Activated CD4-positive, alpha-beta T cell treated with anti-CD3 and anti-CD28 coated beads for 48 hours (primary cell): ENCODE measurements at regions not wholly inside any gene's neighbourhood (a gene's known extent, or its start where the extent isn't known, plus 50 kb on each side); places are given as distances from the start of the nearest gene placed in this dataset.

Experiments used
- DNase-seq: peaks from one replicate; pipeline ENCODE4 v3.0.0-alpha.2; 2020

DNA sequence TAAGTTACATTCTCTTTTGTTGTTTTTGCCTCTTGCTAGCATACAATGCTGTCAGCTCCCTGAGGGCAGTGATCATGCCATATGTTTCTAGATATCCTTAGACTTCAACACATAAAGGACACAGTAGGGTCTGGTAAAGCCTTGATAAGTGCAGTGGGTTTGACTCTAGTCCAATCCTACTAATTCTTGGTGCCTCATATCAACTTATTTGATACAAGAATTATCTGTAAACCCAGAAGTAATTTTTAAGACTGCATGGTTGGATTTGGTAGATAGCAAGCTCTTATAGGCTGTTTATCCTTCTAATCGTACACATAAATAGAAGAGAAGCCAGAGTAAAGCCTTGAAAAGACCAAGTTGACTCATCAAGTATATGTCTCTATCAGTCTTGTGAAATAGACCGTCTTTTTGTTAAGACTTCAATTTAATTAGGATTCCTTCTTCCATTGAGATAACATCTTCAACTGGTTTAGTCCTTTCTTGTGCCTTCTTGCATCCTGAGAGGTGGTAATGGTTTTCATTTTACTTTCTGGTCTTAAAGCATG lies 265.6 kb upstream of the CDIN1 start:
- no peak for DNase-seq

DNA sequence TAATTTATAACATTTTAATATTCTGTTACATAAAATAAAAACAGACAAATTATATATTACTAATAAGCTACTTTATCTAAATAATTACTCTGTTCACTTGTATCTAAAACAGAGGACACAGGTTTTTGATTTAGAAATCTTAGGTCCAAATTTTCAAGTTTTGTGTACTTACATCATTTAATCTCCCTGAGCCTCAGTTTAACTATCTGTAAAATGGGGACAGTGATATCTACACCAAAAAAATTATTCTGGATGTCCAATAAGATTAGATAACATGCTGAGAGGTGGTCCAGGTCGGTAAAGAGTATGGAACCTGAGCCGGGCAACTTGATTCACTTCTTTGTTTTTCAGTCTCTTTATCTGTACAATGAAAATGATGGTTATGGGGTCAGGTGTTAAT lies 263.8 kb upstream of the CDIN1 start:
- no peak for DNase-seq

DNA sequence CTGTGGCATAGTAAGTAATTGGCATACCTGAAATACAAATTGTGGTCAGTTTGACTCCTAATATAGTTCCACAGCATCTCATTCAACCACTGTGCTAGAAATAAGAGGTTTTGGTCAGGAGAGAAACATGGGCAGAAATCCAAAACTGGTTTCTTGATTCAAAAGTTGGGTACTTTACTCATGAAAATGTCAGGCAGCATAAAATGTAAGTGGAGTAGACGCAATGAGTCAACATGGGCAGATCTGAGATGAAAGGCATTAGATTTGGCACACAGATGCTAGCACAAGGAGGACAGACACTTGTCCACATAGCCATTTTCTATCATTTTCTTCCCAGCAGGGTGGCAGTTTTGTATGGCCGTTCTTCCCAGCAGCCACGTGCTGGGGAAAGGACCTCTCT lies 255.8 kb upstream of the CDIN1 start:
- DNase-seq, result no peak

DNA sequence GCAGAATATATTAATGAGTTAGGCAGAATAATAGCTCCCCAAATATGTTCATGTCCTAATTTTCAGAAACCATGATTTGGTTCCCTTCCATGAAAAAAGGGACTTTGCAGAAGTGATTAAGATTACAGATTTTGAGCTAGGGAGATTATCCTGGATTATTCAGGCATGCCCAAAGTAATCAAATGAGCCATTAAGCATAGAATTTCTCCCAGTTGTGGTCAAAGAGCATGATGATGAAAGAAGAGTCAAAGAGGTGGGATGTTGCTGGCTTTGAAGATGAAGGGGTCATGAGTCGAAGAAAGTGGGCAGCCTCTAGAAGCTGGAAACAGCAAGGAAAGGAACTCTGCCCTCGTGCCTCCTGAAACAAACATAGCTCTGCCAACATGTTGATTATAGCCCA lies 254.2 kb upstream of the CDIN1 start:
- no peak for DNase-seq

DNA sequence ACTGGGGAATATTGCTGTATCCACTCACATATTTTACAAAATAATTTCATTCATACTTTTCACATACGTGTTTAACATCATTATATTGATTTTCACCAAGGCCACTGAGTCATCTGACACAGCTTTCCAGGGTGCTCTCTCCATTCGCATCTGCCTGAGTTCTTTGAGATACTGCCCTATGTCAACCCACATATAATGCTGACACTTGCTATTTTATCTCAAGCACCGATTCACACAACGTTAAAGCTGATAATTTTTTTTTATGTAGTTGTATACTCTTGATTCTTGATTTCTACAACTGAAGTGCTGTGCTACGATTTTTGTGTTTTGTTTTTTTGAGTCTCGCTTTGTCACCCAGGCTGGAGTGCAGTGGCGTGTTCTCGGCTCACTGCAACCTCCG lies 249.8 kb upstream of the CDIN1 start:
- no peak for DNase-seq

DNA sequence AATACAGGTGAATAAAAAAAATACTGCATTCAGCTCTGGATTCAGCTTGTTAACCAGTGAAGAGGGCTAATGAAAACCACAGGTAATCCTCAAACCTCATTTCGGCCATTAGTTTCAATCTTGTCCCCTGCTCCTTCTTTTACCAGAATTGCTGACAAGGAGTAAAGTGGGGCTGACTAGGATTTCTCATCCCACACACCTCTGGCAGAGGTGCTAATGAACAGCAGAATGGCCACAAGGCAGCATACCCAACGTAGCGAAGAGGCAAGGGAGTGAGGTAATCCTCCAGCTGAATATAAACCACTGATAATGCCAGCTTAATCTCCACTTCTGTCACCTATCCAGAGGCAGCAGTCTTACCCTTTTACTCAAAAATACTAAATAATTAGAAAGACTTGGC lies 248.8 kb upstream of the CDIN1 start:
- no peak for DNase-seq

DNA sequence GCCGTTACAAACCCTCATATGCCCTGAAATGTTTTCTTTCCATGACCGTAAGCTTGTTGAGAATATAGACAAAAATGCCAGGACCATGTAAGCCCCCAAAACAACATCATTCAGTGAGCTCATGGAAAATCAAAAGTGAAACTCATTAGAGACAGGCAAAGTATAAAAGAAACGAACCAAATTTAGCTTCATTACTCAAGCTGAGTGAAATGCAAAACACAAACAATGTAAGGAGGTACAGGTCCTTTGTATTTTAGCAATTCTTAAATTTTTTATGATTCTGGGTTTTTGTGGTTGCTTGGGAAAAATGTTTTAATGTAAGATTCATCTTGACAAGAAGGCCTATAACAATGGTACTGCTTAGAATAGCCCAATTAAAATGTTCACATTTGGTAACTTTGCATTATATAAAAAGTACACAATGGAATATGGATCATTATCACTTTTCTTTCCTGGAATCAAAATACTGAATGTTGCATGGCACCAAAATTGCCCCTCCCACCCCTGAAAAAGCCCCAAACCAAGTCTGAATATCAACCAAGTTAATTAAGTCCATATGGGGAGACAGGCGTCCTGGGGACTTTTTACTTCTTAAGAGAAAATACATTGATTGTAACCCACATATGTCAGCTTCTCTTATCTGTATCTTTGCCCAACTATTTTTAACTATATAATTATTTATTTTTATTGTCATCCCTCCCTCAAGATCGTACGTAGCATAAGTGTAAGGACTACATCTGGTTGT lies 247.7 kb upstream of the CDIN1 start:
- DNase-seq, result no peak

DNA sequence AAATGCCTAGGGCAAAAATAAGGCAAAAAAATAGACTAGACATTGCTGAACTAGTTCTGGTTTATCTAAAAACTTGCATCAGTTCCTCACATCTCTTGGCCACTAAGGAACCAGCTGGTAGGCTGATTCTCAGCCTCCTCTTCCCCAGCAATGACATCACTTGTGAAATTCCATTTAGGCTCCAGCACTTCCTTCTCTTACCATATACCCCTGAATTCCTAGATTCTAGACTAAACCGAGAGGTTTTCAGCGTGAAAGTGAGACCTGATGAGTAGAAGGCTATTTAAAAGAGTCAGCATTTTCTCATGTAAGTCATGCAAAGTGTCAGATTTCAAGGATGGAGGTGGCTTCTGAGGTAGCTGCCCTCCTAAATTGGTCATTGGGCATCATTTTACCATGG lies 247.1 kb upstream of the CDIN1 start:
- DNase-seq, result no peak

DNA sequence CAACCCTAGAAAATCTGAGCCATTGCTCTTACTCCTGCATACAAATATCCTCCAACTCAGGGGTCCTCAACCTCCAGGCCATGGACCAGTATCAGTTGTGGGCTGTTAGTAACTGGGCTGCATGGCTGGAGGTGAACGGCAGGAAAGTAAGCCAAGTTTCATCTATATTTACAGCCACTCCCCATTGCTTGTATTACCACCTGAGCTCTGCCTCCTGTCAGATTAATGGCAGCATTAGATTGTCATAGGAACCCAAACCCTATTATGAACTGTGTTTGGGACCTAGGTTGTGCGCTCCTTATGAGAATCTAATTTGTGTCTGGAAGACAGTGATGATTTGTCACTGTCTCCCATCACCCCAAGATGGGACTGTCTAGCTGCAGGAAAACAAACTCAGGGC lies 246.5 kb upstream of the CDIN1 start:
- no peak for DNase-seq

DNA sequence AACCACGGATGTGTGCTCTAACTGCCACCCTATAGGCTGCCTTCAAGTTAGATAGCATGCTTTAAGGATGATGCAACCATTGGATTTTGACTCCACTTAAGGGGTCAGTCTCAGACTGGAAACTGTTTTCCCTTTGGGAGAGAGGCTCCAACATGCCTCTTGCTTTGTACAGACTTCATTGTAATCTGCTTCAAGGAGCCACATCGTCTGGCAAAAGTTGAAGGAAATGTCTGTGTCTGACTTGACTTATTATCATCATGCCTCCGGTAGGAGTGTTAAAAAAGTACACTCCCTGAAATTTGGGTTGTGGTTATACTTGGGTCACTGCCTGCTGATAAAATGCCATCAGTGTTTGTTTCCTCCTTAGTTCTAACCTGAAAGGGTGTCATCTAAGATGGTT lies 245.4 kb upstream of the CDIN1 start:
- no peak for DNase-seq

DNA sequence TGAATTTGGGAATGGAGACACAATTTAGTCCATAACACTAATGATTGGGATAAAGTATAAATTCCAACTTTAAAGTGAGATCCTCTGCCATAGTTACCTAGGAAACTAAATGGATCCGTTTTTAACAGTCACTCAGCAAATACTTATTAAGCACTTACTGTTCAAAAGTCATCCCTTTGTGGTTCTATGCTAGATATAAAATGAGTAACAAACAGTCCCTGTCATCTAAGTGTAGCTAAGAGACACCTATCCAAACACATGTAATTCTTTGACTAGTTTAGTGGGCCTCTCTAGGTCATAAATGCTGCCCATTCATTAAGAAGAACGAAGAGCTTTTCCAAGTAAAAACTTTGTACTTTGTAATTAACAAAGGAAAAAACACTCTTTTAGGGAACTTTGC lies 244.2 kb upstream of the CDIN1 start:
- DNase-seq, result no peak

DNA sequence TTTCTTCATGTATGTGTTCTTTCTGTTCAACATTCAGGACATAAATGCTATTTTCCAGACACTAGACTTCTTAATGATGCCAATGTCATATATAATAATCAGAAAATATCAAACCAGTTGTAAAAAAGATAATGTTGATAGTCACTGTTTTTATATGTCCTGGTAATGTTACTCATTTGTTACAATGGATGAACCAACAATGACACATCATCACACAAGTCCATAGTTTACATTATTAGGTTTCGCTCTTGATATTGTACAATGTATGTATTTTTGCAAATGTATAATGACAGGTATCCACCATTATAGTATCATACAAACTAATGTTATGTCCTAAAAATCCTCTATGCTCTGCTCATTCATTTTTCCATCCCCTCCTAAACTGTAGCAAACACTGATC lies 243.8 kb upstream of the CDIN1 start:
- no peak for DNase-seq

DNA sequence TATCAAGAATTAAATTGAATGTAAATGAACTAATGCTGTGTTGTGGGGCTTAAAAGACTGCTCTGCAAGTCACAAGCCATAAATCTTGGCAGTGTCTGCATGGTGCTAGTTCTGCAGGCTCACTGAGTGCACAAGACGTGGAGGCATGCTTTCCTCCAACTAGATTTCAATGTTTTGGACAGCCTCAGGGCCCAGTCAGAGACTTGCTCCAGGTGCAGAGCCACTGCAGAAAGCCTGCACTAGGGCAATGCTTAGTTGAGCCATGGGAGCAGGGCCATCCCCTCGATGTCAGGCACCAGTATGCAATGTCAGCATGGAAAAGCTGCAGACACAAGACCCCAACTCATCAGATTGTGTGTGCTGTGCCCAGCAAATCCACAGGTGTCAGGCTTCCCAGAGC lies 234.5 kb upstream of the CDIN1 start:
- DNase-seq, result no peak

DNA sequence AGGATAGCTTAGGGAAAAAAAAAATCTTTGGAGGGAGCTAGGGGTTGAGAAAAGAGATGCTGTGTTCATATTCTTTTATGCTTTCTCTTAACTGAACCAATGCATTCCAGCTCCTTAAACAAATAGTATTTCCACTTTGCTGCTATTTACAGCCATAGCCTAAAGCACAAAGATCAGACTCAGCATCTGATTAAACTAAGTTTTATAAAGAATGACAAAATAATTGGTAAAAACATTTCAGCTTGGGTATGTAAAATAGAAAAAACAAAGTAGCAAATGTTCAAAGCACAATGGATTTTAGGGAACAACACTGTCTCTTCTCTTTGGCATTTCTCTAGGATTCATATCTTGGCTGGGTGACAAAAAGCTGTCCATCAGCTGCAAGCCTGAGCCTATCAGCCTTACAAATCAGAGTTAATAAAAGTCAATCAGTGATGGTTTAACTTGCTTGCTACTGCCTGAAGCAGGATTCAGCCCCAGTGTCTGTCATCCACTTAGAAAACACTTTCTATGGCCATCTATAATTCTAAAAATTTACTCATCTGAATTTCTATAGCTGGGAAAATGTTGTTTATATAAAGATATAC lies 232.1 kb upstream of the CDIN1 start:
- DNase-seq, result no peak

DNA sequence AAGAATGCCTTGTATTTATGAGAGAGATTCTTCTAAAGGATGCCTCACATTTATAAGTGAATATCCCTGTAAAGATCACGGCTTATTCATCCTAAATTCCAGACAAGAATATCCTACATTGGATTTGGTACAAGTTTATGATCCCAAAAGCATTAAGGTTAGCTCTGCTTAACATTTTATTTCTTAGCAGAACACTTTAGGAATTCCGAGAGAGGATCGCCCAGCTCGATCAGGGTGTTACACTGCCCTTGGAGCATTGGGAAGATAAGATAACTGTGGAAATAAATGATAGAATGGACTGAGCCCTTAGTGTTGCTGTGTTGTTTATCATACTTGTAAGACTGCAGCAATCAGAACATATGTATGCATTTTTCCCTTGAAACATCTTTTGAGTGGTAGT lies 223.0 kb upstream of the CDIN1 start:
- no peak for DNase-seq

DNA sequence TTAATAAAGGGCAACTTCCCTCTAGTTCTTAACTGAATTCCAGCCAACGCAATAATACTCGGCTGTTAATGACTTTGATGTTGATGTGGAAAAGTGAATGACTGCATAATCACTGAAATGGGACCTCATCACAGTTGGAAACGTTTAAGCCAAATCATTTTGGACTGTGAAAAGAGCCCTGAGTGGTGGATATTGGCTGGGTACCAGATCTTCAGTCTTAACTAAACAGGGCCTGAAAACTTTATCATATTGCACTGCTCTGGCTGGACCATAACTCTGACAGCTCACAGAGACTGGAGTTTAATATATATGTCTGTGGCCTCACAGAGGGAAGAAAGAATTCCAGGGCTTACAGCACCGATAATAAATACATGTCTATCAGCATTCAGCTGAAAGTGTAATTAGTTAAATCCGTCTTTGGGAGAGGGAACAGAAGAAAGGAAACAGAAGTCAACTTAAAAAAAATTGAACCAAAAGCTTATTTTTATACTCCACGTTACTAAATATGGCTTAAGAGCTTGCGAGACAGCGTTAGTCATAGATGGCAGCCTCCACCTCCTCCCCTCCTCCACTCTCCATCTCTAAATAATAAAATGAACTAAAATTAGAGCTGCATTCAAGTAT lies 222.3 kb upstream of the CDIN1 start:
- DNase-seq, result no peak

DNA sequence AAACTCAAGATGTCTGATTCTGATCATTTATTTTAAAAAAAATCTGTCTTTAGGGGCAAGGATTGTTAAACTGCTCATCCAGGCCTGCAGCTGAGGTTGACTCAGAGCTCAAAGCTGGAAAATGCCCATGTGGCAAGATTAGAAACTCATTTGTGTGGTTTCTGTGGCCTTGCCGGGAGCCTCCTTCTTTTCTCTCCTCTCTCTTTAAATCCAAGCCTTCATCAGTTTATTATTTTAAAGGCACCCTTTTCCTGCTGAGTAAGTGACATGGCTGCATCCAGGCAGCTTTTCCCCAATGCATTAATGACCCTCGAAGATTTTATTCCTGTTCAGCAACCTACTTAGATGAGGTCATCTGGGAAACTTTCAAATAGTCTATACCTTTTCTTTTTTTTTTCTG lies 221.3 kb upstream of the CDIN1 start:
- no peak for DNase-seq

DNA sequence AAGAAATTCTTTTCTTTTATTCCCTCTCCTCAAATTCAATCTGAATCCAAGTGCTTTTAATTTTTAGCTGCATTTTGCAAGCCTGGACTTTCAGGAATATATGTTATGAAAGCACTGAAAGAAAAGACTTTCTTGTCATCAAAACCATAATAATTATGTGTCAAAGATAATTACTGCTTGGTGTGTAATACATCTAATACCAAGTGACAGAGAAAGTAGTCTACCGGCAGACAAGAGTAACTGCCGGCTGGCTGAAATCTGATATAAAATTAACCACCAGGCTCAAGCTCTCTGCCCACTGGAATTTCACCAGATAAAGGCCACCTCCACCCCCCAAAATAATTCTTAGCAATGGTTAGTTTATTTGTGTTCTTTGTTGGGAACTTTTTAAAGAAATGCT lies 220.9 kb upstream of the CDIN1 start:
- DNase-seq, result no peak

DNA sequence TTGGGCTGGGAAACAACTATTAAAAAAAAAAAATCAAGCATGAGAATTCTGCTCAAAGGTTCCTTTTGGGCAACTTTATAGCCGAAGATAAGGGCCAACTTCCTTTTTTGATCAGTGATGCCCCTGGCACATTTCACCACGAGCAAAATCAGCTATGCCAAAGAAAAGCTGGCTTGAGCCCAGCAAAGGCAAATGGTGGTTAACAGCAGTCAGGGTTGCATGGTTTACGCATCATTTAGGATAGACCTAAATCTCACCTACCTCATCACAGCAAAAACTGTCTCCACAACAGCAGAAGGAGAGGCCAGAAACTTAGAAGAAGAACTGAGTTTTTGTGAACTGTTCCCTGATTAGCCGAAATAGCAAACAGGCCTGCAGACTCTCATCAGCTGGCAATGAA lies 220.1 kb upstream of the CDIN1 start:
- DNase-seq, result no peak

DNA sequence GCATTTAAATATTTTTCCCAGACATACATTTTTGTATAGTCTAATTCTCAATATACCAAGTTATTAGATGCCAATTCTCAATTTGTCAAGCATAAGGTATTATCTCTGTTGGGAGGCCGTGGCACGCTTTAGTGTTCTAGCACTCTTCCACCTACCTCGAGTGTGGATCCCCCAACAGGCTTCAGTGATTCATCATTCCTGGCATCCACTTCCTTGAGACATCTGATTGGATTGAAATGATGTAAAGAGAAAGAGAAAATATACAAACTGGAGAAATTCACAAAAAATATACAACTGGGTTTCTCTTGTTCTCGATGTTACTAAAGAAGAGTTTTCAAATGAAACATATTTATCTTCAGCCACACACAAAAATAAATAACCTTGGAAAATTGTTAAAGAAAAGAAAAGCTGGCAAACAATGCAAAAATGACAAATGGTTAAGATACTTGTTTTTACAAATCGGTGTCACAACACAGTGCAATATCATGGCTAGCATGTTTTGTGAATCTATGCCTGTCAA lies 218.0 kb upstream of the CDIN1 start:
- DNase-seq, result no peak

DNA sequence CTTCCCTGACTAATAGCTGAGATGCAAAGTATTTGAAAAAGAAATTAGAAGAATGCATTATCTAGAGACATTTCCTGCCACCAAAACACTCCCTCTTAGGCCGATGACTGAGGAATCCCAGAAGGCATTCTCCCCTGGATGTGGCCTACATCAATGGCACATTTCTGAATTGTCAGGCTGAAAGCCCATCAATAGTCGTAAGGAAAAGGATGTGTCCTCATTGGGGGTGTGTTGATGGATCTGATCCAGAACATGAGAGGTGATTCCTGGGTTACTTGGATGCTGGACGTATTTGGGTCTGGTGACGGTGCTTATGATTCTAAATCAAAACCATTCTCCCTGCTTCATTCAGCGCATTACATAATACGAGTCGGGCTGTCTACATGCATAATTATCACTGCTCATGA lies 216.9 kb upstream of the CDIN1 start:
- DNase-seq, result no peak

DNA sequence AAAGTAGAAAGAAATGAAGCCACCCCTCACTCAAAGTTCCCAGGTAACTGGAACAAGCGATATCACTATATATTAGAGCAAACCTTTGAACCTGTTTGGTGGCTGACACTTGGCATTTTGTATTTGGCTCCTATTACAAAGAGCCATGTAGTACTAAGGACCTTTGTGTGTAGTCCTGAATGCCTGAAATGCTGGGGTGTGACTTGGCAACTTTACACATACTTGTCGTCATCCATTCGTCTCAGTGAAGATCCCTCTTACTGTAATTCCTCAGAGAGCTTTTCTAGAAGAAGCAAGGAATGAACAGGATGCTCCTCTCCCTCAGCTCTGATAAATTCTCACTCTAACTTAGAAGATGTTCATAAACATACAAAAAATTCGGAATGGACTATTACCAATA lies 216.1 kb upstream of the CDIN1 start:
- DNase-seq, result no peak

DNA sequence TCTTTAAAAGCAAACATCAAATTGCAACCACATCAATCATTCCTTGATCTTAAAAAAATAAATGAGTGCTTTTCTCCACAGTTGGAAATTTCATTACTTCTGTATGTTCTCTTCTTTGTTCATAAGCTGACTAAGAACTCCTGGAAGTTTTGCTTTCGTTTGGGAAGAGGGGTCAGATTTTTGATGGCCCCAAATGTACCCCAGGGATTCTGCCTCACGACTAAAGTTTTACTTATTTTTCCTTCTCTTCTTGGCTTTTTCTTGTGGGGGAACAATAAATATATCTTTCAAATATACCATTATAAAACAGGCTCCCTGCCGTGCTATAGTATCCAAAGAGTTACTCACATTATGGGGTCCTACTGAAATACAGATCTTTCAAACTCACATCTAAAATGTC lies 215.0 kb upstream of the CDIN1 start:
- DNase-seq, result no peak

DNA sequence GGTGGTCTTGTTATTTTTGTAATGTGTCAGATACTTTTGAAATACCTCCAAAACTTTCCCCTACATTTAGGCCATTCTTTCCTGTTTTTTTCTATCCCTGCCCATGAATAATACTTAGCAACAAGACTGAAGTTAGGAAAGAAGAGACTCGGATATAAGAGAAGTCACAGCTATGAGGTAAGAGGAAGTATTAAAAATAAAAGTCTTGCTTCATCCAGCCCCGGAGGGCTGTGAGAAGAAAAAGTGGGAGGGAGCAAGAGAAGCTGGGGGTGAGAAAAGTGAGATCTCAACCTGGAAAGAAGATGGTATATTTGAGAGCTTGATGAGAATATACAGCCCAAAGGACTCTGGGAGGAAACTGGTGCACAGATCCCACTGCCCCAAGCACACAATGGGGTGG lies 213.5 kb upstream of the CDIN1 start:
- no peak for DNase-seq
